HS-27A (cell line): ENCODE measurements at regions not wholly inside any gene's neighbourhood (a gene's known extent, or its start where the extent isn't known, plus 50 kb on each side); places are given as distances from the start of the nearest gene placed in this dataset.

Experiments used
- DNase-seq: peaks from one replicate; pipeline ENCODE4 v3.0.0-alpha.2; 2012; ENCODE audit warnings: low read depth, missing footprints

DNA sequence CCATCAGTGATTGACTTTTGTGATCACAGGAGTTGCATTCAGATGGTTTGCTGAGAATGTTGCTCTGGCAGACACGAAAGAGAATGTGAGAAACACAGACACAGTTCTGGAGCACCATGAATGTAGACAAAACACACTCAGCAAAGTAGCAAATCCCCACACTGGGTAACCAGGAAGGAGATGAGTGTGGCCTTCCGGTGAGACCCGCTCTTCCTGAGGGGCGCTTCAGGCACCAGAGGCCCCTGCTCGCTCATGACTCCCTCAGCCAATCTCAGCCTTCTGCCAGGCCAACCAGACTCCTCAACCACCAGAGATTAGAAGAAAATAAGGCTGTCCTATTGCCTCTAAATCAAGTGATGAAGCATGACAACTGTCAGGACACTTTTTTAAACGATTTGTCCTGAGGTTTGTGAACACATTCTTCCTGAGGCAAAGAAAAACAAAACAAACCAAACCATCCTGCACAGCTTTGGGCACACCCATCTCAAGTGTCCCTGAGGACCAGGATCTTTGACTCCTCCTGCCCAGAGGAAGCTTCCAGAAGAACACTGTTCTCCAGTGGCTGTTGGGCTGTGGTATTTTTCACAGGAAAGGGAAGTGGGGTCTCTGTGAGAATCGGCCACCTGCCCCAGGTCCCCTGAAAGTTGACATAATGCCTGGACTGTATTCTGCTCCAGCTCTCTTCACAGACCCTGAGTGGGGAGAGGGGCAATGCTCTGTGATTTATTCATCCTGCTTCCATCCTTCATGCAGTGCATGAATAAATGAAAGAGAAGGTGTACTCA is 152.8 kb downstream of the BCL11A start:
- no peak for DNase-seq

DNA sequence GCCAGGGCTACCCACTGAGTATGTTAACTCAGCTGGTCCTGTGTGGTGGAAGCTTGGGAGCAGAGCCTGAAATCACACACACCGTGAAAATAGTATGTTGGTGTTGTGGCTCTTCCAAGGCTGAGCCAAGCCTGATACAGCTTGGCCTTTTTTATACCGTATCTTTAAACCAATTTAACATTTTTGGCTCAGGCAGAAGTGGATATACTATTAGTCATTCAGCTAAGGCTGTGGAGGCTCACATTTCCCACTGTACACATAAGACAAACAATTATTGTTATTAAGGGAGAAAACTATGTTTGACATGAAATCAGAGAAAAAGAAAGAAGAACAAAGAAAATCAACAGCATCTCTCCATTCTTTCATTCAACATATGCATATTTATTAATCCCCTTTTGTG is 159.0 kb downstream of the BCL11A start:
- no peak for DNase-seq

DNA sequence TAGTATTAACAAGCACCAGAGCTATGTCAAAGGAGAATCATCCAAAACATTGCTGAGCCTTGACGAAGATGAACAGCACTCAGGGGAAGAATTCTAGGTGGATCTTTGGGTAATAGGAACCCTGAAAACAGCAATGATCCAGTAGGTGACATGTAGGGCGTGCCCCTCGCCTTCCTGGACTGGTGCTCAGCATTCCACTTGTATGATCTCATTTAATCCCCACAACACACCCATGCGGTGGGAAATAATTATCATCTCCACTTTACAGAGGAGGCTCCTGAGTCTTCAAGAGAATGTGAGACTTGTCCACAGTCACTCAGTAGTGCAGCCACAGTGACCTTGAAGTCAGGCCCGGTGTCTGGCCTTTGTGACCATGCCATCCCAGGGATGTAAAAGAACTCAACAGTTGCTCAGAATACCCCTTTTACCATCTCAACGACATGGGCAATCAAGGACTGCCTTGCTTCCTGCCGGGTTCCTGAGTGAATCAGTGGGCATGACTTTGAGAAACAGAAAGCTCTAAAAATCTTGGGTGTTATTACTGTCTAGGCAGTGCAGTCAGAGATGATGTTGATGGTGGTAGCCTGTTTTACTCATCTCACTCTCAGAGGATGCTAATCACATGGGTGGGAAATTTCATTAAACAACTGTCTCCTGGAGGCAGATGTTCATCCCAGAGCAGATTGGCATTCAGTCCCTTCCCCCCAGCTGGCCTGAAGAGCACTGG is 161.6 kb downstream of the BCL11A start:
- no peak for DNase-seq

DNA sequence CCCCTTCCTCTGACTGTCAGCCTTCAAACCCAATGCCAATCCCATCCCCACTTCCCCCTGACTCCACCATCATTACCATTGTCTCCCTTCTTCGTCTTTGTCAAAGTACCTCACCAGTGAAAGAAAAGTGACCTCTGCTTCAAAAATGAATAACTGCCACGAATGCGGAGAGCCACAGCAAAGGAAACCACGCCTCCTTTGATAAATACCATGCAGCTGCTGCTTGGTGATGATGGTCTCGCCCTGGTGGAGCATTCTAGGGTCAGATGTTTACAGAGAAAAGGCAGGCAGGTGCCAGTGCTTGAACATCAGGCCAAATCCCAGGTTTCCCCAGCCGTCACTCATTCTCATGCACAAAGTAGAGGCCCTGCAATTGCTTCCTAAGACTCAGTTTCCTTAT is 162.2 kb downstream of the BCL11A start:
- no peak for DNase-seq

DNA sequence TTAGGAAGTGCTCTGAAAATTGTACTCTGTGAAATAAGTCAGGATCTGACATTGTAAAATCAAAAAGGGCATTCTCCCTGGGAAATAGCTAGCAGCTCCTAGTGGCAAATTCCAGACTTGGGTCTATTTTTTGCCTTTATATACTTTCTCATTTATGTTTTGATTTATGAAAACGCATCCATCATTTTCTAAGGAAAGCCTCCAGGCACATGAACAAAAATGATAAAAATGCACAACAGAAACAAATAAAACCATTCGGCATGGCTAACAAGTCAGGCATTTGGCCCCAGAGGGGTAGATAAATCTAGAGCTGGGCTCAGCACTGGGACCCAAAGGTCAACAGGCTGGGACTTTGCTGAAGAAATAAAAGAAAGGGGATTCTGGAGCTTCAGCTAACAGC is 167.0 kb downstream of the BCL11A start:
- DNase-seq = no peak

DNA sequence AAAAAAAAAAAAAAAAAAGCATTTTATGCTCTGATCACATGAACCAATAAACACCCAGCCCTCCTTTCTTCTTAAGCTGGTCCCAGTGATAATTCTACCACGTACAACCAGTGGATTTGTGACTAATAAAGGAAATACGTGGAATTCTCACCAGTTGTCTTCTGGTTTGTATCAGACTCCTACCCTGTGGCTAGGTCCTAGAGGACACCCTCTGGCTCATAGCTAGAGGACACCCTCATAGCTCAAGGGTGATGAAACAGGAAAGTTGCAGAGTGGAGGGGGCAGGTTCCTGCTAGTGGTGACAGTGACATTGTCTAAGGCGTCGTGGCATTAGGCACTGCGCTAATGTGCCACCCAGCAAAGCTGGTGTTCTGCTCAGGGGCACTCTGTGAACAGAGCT is 167.8 kb downstream of the BCL11A start:
- no peak for DNase-seq

DNA sequence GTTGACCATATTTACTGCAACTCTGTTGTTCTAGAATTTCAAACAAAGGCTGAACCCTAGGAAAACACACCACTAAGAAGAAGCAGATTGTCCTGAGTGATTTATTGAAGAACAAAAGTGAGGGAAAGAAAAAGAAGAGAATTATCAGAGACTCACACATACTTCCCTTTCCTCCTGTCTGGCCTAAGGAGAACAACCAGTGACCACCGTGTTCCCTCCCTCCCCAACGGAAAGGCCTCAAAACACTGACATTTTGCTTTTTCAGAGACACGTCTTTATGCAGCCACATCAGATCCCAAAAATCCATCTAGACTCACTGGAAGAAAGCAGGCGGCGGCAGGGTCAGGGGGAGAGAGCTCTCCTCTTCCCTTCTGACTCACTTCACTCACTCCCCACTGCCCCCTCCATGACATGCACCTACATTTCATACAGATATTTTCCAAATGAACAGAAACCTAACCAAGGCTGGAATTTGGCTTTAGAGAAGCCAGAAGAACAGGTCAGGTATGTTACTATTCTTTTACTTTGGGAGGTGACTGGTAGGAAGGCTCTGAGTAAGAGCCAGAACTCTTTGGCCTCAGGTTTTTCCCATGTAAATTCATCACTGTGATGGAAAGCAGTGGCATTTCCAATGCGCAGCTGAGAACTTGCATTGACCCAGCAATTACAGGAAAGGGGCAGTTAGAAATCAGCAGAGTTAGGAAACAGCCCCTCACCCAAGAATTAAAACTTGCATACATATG is 169.9 kb downstream of the BCL11A start:
- no peak for DNase-seq

DNA sequence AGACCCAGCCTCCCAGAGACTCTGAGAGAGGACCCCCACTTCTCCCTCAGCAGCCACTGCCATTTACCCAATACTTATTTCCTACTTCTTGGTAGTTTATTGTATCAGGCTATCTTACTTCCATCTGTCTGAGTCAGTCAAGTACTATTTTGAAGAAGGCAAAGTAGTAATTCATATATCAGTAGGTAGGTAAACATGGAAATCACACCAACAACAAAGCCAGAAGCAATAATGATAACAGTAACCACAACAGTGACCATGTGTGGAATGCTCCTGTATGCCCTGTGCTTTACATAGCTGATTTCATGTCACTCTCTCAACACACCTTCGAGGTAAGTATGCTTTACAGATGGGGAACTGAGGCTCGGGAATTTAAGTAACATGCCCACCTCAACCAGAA is 173.0 kb downstream of the BCL11A start:
- DNase-seq = no peak

DNA sequence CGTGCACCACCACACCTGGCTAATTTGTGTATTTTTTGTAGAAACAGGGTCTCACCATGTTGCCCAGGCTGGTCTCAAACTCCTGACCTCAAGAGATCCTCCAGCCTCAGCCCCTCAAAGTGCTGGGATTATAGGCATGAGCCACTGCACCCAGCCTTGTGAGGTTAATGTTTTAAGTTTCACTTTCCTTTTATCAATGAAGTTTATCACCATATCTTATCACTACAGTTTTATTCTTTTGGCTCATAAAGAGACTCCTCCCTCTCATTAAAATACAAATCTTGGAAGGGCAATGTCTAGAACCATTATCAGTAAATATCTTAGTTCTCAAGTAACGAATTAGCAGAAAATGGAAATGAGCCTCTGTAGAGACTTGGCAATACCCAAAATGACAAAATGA is 173.8 kb downstream of the BCL11A start:
- DNase-seq = no peak

DNA sequence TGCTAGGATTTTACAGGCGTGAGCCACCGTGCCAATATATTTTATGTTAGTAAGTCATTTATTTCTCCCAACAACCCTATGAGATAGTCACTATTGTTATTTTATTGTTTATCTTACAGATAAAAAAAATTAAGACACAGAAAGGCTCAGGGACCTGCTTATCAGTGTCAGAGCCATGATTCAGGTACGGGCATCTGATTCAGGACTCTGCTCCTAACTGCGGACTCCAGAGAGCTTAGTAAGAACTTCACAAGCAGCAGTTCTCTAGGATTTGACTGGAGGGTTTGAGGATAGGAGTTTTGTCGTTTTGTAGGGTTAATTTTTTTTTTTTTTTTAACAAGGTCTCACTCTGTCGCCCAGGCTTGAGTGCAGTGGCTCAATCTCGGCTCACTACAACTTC is 174.2 kb downstream of the BCL11A start:
- DNase-seq = no peak

DNA sequence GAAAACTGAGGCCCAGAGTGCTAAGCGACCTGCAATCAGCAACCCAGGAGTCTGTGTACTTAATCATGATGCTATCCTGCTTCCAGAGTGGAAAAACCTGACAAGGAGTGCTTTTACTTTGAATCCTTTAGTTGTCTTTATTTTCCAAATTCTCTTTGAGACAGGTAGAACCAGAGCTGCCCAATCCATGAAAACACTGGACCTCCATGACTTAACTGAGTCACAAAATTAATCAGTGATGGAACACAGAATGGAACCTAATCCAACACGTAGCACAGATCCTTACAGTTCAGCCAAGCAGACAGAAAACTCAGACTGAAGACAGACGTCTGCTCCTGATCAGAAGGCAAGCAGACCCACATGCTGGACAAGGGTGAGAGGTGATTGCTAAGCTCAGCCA is 175.6 kb downstream of the BCL11A start:
- DNase-seq = no peak

DNA sequence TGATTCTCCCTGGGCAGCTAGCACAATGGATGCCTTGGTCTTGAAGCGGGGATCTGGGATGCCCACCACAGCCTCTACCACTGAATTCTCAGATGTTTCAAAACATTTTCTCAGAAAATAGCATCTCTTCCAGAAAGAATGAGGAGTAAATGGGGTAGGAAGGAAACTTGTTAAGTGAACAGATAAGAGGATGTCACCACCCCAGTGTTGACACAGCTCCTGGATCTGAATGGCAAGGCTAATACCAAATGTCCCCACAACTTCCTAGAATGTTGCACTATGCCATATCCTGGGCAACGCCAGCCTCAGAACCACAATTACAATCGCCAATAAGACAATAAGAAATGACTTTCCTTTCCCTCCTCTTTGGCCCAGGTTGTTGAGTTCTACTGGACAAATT is 177.2 kb downstream of the BCL11A start:
- DNase-seq = no peak

DNA sequence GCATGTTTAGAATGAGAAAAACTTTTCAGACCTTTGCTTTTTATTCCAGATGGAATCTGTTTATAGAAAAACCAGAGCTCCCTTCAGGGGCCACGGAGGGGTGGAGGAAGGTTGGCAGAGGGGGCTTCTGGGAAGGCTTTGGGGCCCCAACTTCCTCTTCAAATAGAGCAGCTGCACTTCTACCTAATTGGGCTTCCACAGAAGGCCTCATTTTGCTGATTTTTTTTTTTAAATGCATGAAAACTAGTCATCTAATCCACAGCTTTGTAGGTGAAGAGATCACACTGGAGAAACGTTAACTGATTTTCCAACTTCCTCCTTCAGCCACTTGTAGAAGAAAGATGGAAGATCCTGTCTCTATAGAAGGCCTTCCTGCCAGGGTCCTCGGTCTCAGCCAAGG is 181.8 kb downstream of the BCL11A start:
- DNase-seq = no peak

DNA sequence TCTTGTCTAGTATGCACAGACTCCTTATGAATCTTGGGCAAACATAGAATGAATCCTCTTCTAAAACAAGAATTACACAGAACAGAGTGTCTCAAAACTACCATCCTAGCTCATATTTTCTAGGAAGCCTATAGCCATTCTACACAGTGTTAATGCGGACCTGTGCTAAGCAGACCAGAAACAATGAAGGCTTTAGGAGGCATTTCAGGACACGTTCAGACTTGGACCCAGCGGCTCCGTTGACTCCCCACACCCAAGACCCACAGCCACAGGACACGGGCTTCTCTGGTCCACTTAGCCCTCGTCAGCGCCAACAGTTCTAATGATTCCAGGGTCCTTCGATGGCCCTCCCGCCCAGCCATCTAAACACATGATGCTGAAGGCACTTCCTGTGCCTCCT is 182.2 kb downstream of the BCL11A start:
- DNase-seq = no peak

DNA sequence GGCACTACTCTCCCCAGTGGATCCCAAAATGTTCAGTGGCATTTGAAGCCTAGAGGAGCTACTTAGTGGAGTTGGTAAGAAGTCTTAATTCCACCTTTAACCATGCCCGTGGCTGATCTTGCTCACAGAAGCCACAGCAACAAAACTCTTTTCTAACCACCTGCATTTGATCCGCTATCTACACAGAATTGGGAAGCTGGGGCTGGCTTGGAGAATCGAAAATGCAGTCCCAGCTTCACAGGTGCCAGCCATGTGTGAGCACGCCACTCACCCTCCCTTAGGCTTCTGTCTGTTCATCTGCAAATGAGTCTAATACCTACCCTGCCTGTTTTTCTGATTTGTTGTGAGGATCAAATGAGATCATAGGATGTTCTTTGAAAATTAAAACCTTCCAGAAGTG is 182.6 kb downstream of the BCL11A start:
- DNase-seq = no peak

DNA sequence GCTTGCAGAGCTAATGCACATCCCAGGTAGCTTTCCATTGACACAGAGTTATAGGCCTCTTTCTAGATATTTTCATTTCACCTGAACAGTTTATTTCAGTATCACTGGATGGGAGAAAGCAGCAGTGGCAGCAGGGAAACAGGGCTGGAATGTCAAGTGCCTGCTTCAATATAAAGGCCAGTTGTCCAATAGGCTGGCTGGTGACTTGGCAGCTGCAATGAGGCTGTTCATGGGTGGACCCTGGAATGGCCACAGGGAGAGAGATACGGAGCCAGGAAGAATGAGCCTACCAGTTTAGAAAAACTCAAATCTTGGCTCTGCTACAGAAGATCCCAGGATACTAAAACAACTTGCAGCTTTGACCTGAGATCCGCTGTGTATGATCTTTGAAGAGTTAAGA is 185.0 kb downstream of the BCL11A start:
- no peak for DNase-seq

DNA sequence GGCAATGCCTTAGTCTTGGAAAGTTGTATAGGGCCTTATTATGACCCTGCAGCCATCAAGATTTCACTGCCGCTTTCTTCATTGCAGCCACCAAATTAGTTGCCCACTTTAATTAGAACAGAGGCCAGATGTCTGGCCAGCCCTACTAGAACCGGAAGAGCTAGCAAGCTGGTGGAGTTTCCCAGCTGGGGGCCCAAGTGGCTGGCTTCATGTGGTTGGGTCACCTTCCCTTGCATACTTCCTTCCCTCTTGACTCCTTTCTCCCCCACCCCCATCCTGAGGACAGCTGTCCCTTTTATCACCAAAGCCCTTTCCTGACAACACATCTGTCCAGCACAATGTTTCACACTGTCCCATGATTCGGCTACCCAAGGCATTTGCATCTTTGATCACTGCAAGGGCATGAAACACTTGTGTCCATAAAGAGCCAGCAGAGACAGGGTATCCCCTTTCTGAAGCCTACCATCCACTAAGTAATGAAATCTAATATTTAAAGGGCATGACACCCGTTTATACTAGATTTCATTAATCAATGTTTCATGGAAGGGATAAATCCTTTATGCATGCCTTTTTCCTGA is 187.2 kb downstream of the BCL11A start:
- DNase-seq = no peak

DNA sequence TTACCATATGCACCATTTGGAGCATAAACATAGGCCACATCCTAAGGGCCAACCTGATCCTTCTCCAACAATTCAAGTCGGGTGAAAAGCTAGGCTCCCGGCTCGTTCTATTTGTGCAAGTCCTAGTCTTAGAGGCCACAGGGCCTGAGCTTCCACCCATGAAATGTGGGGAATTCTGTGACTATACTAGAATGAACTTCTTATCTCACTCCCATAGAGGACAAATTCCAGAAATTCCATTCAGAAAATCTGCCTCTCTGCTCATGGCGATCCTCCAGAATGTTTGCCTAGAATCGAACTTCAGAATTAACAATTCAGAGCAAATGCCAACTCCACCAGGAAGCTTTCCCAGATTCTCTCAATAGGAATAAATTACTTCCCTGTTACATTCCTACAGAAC is 187.9 kb downstream of the BCL11A start:
- no peak for DNase-seq

DNA sequence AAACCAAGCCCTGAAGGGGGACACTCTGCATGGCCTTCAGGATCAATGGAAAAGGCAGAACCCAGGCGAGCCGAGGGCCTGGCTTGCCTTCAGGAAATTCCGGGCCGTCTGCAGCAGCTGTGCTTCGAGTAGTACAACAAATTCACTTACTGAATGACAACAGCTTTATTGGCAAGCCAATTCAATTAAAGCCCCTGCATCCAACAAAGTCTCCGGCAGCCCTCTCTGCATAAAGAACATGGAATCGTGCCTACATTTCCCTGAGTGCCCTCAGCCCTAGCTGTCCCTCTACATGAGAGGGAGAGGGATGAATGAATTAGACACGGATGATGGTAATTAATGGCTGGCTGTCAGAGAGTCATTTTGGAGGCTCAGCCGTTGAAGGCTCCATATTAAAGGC is 189.0 kb downstream of the BCL11A start:
- no peak for DNase-seq

DNA sequence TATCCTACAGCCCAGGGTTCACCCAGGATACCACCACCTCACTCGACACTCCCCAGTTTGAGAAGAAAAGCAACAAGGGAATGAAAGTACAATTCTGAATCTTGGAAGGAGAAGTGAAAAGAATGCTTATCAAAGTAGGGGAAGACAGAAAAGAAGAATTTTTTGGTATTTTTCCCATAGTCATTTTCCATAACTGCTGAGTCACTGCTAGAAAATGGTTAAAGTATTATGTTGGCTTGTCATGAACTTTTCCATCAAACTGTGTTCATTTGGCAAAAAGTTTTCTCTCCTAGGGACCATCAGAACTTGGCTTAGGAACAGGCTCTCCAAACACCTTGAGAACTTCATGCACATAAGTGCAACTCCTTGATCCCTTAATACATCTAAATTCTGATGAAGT is 192.0 kb downstream of the BCL11A start:
- no peak for DNase-seq

DNA sequence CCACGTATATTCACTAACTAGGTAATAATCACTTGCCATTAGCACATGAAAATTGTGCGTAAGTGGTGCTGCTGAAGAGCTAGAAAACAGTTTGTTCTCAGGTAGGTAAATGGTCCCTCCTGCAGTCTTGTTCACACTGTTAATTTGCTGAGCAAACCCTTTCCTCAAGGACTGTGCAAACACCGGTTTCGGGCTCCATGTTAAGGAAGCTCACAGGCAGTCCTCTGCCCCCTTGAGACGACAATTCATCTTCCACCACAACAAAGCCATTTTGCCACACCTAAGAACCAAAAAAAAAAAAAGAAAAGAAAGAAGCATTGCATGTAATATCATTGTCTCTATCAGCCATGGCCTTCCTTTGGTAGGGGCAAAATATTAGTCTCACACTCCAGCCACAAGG is 193.9 kb downstream of the BCL11A start:
- DNase-seq = no peak

DNA sequence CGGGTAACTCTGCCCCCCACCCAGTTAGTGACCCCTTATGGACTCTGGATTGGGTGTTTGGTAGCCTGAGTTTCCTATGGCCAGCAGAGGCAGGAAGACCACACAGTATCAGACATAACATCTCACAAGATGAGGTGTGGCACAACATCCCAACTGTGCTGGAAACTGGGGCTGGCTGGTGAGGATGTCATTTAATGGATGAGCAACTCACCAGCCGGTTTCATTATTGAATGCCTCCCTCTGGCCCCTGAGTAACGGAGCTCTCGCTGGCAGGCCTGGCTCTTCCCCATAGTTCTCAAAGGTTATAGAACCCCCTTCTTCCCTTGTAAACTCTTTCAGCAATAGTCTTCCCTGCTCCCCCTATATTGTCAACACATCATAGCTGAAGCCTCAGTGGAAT is 195.0 kb downstream of the BCL11A start:
- DNase-seq = no peak

DNA sequence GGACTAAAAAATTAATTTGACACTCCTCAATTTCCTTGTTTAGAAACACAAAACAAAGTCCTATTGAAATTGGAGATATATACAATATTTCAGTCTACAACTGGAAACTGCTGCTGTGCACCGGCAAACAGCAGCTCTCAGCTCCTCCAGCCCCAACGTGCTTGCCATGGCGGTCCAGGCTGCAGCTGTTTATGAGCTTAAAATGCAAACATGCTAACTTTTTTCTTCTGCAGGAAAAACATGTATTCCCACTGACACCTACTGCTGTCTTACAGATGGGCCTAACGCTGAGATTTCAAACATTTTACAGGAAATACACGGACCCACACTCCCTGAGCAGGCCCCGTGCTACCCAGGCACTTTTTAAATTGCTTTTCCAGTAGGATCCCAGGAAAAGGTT is 195.5 kb downstream of the BCL11A start:
- DNase-seq = no peak
